Esophagus squamous epithelium (tissue), 4 donors: ENCODE measurements at regions not wholly inside any gene's neighbourhood (a gene's known extent, or its start where the extent isn't known, plus 50 kb on each side); places are given as distances from the start of the nearest gene placed in this dataset.

Experiments
- POLR2A ChIP-seq, 4 donors: fragments of 450-650 bp; IDR thresholded peaks; one replicate each; pipeline ENCODE4 v1.6.1; 2017; ENCODE audit warnings: antibody characterized with exemption in 4 of 4, mild to moderate bottlenecking in 4 of 4, moderate library complexity in 3 of 4
- TF ChIP-seq, protein P1 (sequence below), 6 experiments: fragments of 450-650 bp in 4 of 6; fragments of 200-600 bp in 2 of 6; sonication (generic) in 2 of 6; IDR thresholded peaks; one replicate each; pipeline ENCODE4 v1.5.1; 2016 to 2019; ENCODE audit warnings: antibody characterized with exemption in 6 of 6, mild to moderate bottlenecking in 4 of 6, moderate library complexity in 4 of 6

DNA sequence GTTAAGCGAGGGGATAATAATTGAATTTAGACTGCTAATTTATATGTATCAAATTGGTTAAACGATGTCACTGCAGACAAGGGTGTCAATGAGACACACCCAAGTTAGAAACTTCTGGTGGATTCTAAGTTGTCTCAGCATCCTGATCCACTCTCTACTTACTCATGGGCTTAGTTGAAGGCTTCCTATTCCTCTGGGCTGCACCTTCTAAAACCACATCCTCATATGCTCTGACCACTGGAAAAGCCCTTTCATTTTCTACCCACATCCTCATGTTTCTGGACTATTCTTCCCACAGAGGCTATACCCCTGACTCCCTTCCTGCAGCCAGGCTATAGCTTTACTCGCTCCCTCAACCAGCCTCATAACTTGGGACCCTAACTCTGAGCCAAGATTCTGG lies 493.8 kb downstream of the VRK1 start:
- TF ChIP-seq POLR2A (IDR thresholded peaks at IDR 0.05), result no peak
- TF ChIP-seq, protein P1, sequence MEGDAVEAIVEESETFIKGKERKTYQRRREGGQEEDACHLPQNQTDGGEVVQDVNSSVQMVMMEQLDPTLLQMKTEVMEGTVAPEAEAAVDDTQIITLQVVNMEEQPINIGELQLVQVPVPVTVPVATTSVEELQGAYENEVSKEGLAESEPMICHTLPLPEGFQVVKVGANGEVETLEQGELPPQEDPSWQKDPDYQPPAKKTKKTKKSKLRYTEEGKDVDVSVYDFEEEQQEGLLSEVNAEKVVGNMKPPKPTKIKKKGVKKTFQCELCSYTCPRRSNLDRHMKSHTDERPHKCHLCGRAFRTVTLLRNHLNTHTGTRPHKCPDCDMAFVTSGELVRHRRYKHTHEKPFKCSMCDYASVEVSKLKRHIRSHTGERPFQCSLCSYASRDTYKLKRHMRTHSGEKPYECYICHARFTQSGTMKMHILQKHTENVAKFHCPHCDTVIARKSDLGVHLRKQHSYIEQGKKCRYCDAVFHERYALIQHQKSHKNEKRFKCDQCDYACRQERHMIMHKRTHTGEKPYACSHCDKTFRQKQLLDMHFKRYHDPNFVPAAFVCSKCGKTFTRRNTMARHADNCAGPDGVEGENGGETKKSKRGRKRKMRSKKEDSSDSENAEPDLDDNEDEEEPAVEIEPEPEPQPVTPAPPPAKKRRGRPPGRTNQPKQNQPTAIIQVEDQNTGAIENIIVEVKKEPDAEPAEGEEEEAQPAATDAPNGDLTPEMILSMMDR (IDR thresholded peaks at IDR 0.05), result no peak
